HepG2 (cell line): ENCODE measurements at regions not wholly inside any gene's neighbourhood (a gene's known extent, or its start where the extent isn't known, plus 50 kb on each side); places are given as distances from the start of the nearest gene placed in this dataset.

Source experiments
- ATAC-seq: fragments of 200-7000 bp; cut with Tn5 transposase; 3 replicates; pipeline ENCODE4 v1.9.1; 2020; ENCODE audit warnings: mild to moderate bottlenecking, moderate library complexity
- BruUV-seq: library from RNA; stranded (reverse); fragments of 400-500 nt; replicated peaks from 2 replicates; lab custom pipeline; 2021; lab: Mats Ljungman, UMichigan
- CTCF ChIA-PET: fragments of 300-600 bp; formaldehyde crosslinking; extraction: SDS; loops from one replicate; lab custom pipeline; 2021; ENCODE audit warnings: low total read pairs, inconsistent platforms, low intra/inter-chr PET ratio; lab: Yijun Ruan, JAX
- POLR2A ChIA-PET: fragments of 350-600 bp; sonication (Branson Sonifier 250); formaldehyde crosslinking; loops from one replicate; lab custom pipeline; 2020; ENCODE audit warnings: antibody characterized with exemption, inconsistent platforms; lab: Yijun Ruan, JAX
- DNase-seq: peaks from one replicate; pipeline ENCODE4 v3.0.0-alpha.2; 2015; ENCODE audit warnings: low spot score
- FAIRE-seq: peaks from 3 replicates; lab custom pipeline; 2011; peaks lifted over from hg19 to GRCh38; lab: Jason Lieb, UNC
- H2AFZ ChIP-seq: one replicate; pipeline ENCODE4 v1.6.1; 2011; ENCODE audit warnings: low read length, inconsistent platforms
- H3K27ac ChIP-seq: fragments of 300-600 bp; 3 replicates; pipeline ENCODE4 v1.8.0; 2011; ENCODE audit warnings: mixed run types, mild to moderate bottlenecking, mixed read lengths, low read length, inconsistent platforms; ENCODE audit not compliant: insufficient read depth; ENCODE audit errors: extremely low read length
- H3K27me3 ChIP-seq, 2 experiments: fragments of 200-600 bp in 1 of 2; 2 replicates in 1 of 2; 3 replicates in 1 of 2; pipeline versions ENCODE4 v1.6.0 to v1.8.0; 2011; ENCODE audit warnings: low read length in 2 of 2, mild to moderate bottlenecking in 2 of 2, moderate library complexity in 2 of 2, inconsistent platforms in 1 of 2; ENCODE audit not compliant: insufficient read depth in 2 of 2, control insufficient read depth in 1 of 2
- H3K36me3 ChIP-seq, 2 experiments: fragments of 200-600 bp in 1 of 2; replicated peaks in 1 of 2; 2 replicates in 1 of 2; 3 replicates in 1 of 2; pipeline versions ENCODE4 v1.5.1 to v1.8.0; 2011; ENCODE audit warnings: low read length in 2 of 2, inconsistent platforms in 1 of 2; ENCODE audit not compliant: insufficient read depth in 2 of 2, control insufficient read depth in 1 of 2
- H3K4me1 ChIP-seq: 2 replicates; pipeline ENCODE4 v1.5.1; 2012; ENCODE audit warnings: low read length, inconsistent platforms; ENCODE audit not compliant: insufficient read depth
- H3K4me2 ChIP-seq: 2 replicates; pipeline ENCODE4 v1.6.0; 2011; ENCODE audit warnings: low read depth, low read length, inconsistent platforms
- H3K4me3 ChIP-seq, 3 experiments: fragments of 200-600 bp in 1 of 3; sonication (generic), shearing (Covaris generic) in 1 of 3; replicated peaks in 1 of 3; 2 replicates each; pipeline ENCODE4 v1.5.1; 2011 to 2016; ENCODE audit warnings: low read length in 3 of 3, inconsistent platforms in 2 of 3, low read depth in 2 of 3, mild to moderate bottlenecking in 2 of 3, control low read depth in 1 of 3, mixed read lengths in 1 of 3; ENCODE audit not compliant: insufficient read depth in 1 of 3
- H3K79me2 ChIP-seq: one replicate; pipeline ENCODE4 v1.6.1; 2011; ENCODE audit warnings: low read length, inconsistent platforms; ENCODE audit not compliant: insufficient read depth
- H3K9ac ChIP-seq: 2 replicates; pipeline ENCODE4 v1.6.0; 2011; ENCODE audit warnings: mild to moderate bottlenecking, low read depth, low read length, inconsistent platforms; ENCODE audit not compliant: insufficient read depth
- H3K9me3 ChIP-seq: 2 replicates; pipeline ENCODE4 v1.5.1; 2012; ENCODE audit warnings: mild to moderate bottlenecking, low read length
- H4K20me1 ChIP-seq: 2 replicates; pipeline ENCODE4 v1.6.0; 2011; ENCODE audit warnings: inconsistent platforms, mild to moderate bottlenecking, low read length, moderate library complexity; ENCODE audit not compliant: insufficient read depth
- HNRNPUL1 ChIP-seq: fragments of 200-400 bp; formaldehyde crosslinking; IDR thresholded peaks from 2 replicates; pipeline ENCODE4 v1.6.1; 2017; ENCODE audit warnings: low read depth, mild to moderate bottlenecking, low read length, moderate library complexity
- KAT7 ChIP-seq: IDR thresholded peaks from 2 replicates; pipeline ENCODE4 v1.6.1; 2018; ENCODE audit warnings: borderline replicate concordance, missing compliant biosample characterization
- MXD4 ChIP-seq: IDR thresholded peaks from 2 replicates; pipeline ENCODE4 v1.6.1; 2016; ENCODE audit warnings: mild to moderate bottlenecking, missing biosample characterization, missing genetic modification reagents
- PAF1 ChIP-seq: IDR thresholded peaks from 2 replicates; pipeline ENCODE4 v1.6.1; 2016; ENCODE audit warnings: missing genetic modification reagents, missing compliant biosample characterization
- TARDBP ChIP-seq: sonication (generic); formaldehyde crosslinking; IDR thresholded peaks from 2 replicates; pipeline ENCODE4 v1.8.0; 2022; ENCODE audit warnings: mild to moderate bottlenecking, missing genetic modification reagents
- WGBS: methylation state at CpG from one replicate; pipeline ENCODE4 v1.1.6; 2017; ENCODE audit warnings: low lambda C conversion rate; 5-methylcytosine and 5-hydroxymethylcytosine counted together
- in situ Hi-C: cut with HindIII; loops from 2 replicates; pipeline ENCODE4 v1.10.0; 2017; ENCODE audit warnings: low pct_unique_long_range_greater_than_20kb; ENCODE audit not compliant: extremely low pct_ligation_motif_present
- intact Hi-C: fragments of 100-400 bp; cut with micrococcal nuclease; formaldehyde crosslinking; loops from one replicate; pipeline ENCODE4 v1.10.0; 2022; ENCODE audit not compliant: unreplicated experiment
- TF ChIP-seq, protein P1 (sequence below): sonication (generic); formaldehyde crosslinking; IDR thresholded peaks from 2 replicates; pipeline ENCODE4 v1.8.0; 2022; ENCODE audit warnings: mild to moderate bottlenecking, missing genetic modification reagents
- TF ChIP-seq, protein P2 (sequence below): sonication (generic); formaldehyde crosslinking; IDR thresholded peaks from 2 replicates; pipeline ENCODE4 v1.4.0; 2020; ENCODE audit warnings: missing genetic modification reagents, borderline replicate concordance
- TF ChIP-seq, protein P3 (sequence below): sonication (generic); formaldehyde crosslinking; IDR thresholded peaks from 2 replicates; pipeline ENCODE4 v1.4.0; 2020; ENCODE audit warnings: low read depth, mild to moderate bottlenecking, missing genetic modification reagents

DNA sequence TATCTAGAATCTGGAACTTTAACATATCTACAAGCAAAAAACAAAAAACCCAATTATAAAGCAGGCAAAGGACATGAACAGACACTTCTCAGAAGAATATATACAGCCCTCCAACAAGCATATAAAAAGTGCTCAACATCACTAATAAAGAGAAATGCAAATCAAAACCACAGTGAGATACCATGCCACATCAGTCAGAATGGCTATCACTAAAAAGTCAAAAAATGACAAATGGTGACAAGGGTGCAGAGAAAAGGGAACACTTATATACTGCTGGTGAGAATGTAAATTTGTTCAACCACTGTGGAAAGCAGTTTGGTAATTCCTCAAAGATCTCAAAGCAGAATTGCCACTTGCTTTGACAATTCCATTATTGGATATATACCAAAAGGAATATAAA, 215.0 kb upstream of the EYS start (continued):
- no peak for TF ChIP-seq KAT7 (CRISPR knock-in tag)

DNA sequence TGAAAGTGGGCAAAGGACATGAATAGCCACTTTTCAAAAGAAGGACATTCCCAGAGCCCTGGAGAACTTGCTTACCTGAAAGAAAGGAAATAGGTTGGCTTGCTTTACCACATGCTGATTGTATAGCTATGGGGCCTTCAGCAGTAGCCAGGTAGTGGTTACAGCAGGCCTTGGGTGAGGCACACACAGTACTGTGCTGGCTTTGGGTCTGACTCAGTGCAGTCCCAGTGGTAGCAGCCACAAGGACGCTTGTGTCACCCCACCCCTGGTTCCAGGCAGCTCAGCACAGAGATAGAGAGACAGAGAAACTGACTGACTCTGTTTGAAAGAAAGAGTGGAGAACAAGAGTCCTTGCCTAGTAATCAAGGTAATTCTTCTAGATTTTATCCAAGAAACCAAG, 201.0 kb upstream of the EYS start:
- Histone ChIP-seq H3K36me3 (no peaks in the 10 kb centered on the region), H3K9ac (no peak overlapping the region), H4K20me1 (no peaks in the 10 kb centered on the region; the same call in 1 of the 2 replicates), H3K79me2 (no peaks in the 10 kb centered on the region), H2AFZ (no peak overlapping the region), H3K9me3 (peaks cover 21% of the 10 kb centered on the region)
- POLR2A ChIA-PET = no interaction called here
- intact Hi-C loops = no loop called here
- no peak for DNase-seq
- TF ChIP-seq, protein P1, sequence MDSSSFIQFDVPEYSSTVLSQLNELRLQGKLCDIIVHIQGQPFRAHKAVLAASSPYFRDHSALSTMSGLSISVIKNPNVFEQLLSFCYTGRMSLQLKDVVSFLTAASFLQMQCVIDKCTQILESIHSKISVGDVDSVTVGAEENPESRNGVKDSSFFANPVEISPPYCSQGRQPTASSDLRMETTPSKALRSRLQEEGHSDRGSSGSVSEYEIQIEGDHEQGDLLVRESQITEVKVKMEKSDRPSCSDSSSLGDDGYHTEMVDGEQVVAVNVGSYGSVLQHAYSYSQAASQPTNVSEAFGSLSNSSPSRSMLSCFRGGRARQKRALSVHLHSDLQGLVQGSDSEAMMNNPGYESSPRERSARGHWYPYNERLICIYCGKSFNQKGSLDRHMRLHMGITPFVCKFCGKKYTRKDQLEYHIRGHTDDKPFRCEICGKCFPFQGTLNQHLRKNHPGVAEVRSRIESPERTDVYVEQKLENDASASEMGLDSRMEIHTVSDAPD = no peak
- TF ChIP-seq, protein P2, sequence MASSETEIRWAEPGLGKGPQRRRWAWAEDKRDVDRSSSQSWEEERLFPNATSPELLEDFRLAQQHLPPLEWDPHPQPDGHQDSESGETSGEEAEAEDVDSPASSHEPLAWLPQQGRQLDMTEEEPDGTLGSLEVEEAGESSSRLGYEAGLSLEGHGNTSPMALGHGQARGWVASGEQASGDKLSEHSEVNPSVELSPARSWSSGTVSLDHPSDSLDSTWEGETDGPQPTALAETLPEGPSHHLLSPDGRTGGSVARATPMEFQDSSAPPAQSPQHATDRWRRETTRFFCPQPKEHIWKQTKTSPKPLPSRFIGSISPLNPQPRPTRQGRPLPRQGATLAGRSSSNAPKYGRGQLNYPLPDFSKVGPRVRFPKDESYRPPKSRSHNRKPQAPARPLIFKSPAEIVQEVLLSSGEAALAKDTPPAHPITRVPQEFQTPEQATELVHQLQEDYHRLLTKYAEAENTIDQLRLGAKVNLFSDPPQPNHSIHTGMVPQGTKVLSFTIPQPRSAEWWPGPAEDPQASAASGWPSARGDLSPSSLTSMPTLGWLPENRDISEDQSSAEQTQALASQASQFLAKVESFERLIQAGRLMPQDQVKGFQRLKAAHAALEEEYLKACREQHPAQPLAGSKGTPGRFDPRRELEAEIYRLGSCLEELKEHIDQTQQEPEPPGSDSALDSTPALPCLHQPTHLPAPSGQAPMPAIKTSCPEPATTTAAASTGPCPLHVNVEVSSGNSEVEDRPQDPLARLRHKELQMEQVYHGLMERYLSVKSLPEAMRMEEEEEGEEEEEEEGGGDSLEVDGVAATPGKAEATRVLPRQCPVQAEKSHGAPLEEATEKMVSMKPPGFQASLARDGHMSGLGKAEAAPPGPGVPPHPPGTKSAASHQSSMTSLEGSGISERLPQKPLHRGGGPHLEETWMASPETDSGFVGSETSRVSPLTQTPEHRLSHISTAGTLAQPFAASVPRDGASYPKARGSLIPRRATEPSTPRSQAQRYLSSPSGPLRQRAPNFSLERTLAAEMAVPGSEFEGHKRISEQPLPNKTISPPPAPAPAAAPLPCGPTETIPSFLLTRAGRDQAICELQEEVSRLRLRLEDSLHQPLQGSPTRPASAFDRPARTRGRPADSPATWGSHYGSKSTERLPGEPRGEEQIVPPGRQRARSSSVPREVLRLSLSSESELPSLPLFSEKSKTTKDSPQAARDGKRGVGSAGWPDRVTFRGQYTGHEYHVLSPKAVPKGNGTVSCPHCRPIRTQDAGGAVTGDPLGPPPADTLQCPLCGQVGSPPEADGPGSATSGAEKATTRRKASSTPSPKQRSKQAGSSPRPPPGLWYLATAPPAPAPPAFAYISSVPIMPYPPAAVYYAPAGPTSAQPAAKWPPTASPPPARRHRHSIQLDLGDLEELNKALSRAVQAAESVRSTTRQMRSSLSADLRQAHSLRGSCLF (CRISPR knock-in tag) = no peak
- TF ChIP-seq PAF1 (CRISPR knock-in tag) = no peak
- no peak for TF ChIP-seq MXD4 (CRISPR knock-in tag)
- TF ChIP-seq, protein P3, sequence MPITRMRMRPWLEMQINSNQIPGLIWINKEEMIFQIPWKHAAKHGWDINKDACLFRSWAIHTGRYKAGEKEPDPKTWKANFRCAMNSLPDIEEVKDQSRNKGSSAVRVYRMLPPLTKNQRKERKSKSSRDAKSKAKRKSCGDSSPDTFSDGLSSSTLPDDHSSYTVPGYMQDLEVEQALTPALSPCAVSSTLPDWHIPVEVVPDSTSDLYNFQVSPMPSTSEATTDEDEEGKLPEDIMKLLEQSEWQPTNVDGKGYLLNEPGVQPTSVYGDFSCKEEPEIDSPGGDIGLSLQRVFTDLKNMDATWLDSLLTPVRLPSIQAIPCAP (CRISPR knock-in tag) = no peak
- TF ChIP-seq TARDBP (CRISPR knock-in tag) = no peak
- TF ChIP-seq HNRNPUL1 = no peak
- TF ChIP-seq, all 625 proteins: peak for 0
- WGBS = 0% methylated on average over 1 of the region's 1 CpG
- Histone ChIP-seq H3K4me3 (no peak overlapping the region), H3K27me3 (no peaks in the 10 kb centered on the region), H3K4me2 (no peak overlapping the region), H3K27ac (no peak overlapping the region), H3K4me1 (no peaks in the 10 kb centered on the region)
- FAIRE-seq (no peak), ATAC-seq (no peak)
- in situ Hi-C loops = no loop called here
- BruUV-seq = no TSS peak
- CTCF ChIA-PET = no interaction called here
